ENCODE measurements at regions not wholly inside any gene's neighbourhood (a gene's known extent, or its start where the extent isn't known, plus 50 kb on each side); places are given as distances from the start of the nearest gene placed in this dataset.

DNA sequence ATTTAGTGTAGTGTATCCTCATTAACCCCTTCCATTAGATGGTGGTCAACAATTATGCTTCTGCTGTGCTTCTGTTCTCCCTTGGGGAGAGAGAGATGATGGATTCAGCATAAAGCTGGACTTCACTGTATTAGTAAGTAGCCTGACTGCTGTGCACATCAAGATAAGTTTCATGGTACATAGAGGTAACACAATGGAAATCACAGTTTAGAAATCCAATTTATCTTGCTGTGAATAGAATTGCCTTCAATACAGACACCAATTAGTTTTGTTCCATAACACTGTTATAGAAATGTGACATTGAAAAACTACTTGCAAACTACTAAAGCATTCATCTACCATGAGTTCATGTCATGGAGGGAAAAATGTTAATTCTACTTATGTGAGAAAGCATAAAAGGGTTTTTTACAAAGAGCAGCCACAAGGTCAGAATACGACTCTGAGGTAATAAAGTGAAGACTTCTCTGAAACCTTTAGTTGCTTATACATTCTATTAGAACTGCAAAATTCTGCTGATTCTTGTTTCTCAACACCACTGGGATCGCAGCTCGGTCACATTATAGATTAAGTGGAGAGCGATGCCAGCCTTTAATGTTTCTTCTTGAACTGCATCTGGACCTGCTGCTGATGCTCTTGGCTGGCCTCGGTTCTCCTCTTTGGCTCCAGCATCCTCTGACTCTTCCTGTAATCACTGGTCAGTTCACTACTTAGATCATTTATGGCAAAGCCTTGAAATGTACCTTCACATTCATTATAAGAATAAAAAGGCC lies 190.8 kb downstream of the ATP23 start:
- POLR2A ChIA-PET: no interaction called here

GRCh38 chr12:58138424-58138823 lies 197.1 kb downstream of the ATP23 start:
- ChIA-PET POLR2A (no interaction called here), CTCF (interaction anchor here (1.2 kb wide), 1 partner anchor 23 kb away, joined by 3 read pairs; no protein-coding TSS in a partner anchor)
- no peak for TF ChIP-seq CTCF (IDR thresholded peaks at IDR 0.05; ENCODE audit: insufficient read depth, low read depth, low read length)
- no peaks in the 10 kb centered on the region for H3K36me3 ChIP-seq (ENCODE audit: control insufficient read depth, insufficient read depth, low read length)
- no peak for DNase-seq (ENCODE audit: low read depth)
- H3K27me3 ChIP-seq (ENCODE audit: control insufficient read depth, insufficient read depth, low read length): no peaks in the 10 kb centered on the region; the same call in 1 of the 2 replicates
- no peak overlapping the region for H3K4me3 ChIP-seq (ENCODE audit: low read depth, low read length)

More for the DNA sequence above, 190.8 kb downstream of the ATP23 start:
- Histone ChIP-seq H3K27me3 (ENCODE audit: control insufficient read depth, insufficient read depth, low read length) (no peaks in the 10 kb centered on the region; the same call in 1 of the 2 replicates), H3K4me3 (ENCODE audit: low read depth, low read length) (no peak overlapping the region), H3K36me3 (ENCODE audit: control insufficient read depth, insufficient read depth, low read length) (no peaks in the 10 kb centered on the region)
- no peak for DNase-seq (ENCODE audit: low read depth)
- CTCF ChIA-PET: no interaction called here
- TF ChIP-seq CTCF (IDR thresholded peaks at IDR 0.05; ENCODE audit: insufficient read depth, low read depth, low read length): no peak

DNA sequence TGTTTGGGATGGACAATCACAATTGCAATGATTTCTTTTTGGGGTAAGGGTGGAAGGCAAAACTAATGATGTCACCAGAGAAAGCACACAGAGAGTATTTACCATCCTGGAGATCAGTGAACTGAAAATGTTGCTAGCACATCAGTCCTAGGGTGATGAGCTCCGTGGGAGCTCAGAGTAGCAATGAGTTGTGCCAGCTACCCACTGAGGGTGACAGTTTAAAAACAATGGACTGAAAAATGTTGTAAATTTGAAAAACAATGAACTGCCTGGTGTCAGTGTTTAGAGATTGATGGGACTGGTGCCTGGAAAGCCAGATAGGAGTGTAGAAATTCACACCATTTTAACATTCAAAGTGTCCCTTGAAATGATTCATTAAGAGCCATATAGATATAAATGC lies 198.5 kb downstream of the ATP23 start:
- DNase-seq (ENCODE audit: low read depth): no peak
- CTCF ChIA-PET: no interaction called here
- POLR2A ChIA-PET: no interaction called here
- no peak for TF ChIP-seq CTCF (IDR thresholded peaks at IDR 0.05; ENCODE audit: insufficient read depth, low read depth, low read length)
- Histone ChIP-seq H3K36me3 (ENCODE audit: control insufficient read depth, insufficient read depth, low read length) (no peaks in the 10 kb centered on the region), H3K4me3 (ENCODE audit: low read depth, low read length) (no peak overlapping the region), H3K27me3 (ENCODE audit: control insufficient read depth, insufficient read depth, low read length) (no peaks in the 10 kb centered on the region; the same call in 1 of the 2 replicates)

DNA sequence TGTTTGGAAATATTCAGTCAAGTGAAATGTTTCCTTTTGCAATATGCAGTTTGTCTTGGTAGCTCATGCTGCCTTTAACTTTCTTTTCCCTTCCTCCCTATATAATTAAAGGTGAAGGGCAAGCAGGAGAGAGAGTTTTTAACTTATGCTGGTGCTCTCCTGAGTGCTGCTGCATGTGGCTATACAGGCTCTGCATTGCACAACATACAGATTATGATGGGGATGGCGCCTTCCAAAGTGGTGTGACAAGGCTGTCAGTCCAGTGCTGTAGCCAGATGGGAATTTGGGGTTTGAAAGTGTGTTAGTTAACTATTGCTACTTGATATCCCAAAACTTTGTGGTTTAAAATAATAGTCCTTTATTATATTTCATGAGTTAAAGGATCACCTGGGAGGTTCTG lies 199.0 kb downstream of the ATP23 start:
- Histone ChIP-seq H3K27me3 (ENCODE audit: control insufficient read depth, insufficient read depth, low read length) (no peaks in the 10 kb centered on the region; the same call in 1 of the 2 replicates), H3K4me3 (ENCODE audit: low read depth, low read length) (no peak overlapping the region), H3K36me3 (ENCODE audit: control insufficient read depth, insufficient read depth, low read length) (no peaks in the 10 kb centered on the region)
- TF ChIP-seq CTCF (IDR thresholded peaks at IDR 0.05; ENCODE audit: insufficient read depth, low read depth, low read length): no peak
- POLR2A ChIA-PET: no interaction called here
- DNase-seq (ENCODE audit: low read depth): no peak
- CTCF ChIA-PET: no interaction called here

DNA sequence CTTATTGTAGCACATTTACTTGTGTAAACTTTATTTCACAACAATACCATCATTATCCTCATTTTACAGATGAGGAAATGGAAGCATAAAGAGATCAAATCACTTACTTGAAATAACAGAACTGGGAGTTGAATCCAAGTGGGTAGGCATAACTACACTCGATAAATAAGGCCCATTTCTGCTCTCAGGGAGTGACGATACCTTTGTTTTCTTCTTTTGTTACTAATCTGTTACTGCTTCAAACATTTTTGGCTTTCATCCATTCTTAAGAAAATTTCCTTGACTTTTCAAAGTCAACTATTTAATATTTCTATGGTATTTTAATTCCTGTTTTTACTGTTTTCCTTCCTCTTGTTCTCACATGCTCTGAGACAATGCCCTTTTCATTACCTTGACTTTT lies 201.6 kb downstream of the ATP23 start:
- CTCF ChIA-PET: no interaction called here
- no peaks in the 10 kb centered on the region; the same call in 1 of the 2 replicates for H3K27me3 ChIP-seq (ENCODE audit: control insufficient read depth, insufficient read depth, low read length)
- TF ChIP-seq CTCF (IDR thresholded peaks at IDR 0.05; ENCODE audit: insufficient read depth, low read depth, low read length): no peak
- no peak overlapping the region for H3K4me3 ChIP-seq (ENCODE audit: low read depth, low read length)
- POLR2A ChIA-PET: no interaction called here
- no peaks in the 10 kb centered on the region for H3K36me3 ChIP-seq (ENCODE audit: control insufficient read depth, insufficient read depth, low read length)
- DNase-seq (ENCODE audit: low read depth): no peak
